ENCODE measurements at regions not wholly inside any gene's neighbourhood (a gene's known extent, or its start where the extent isn't known, plus 50 kb on each side); places are given as distances from the start of the nearest gene placed in this dataset.

DNA sequence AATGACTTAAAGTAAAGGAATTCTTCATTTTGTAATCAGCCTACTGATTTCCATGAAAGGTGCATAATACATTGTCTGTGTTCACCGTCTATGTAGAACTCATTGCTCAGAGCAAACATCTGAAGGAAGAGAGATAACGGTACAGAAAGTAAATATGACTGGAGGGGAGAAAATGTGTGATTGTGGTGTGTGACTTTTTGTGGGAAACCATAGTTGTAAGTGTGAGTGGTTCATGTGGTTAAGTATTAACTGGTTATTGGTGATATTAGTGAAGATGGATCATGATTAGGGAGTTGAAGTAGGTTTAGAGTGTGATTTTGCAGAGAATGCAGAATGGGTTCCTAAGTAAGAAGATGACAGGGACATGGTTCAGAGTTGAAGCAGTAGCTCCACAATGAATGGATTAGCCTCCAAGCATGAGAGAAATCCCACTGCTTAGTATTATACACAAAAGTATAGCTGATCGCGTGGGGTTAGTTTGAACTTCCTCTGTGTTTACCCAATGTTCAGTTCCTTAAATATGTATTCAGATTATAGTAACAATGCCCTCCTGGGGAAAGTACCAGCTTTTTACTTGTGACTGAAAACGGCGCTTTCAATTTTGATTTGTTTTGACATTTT is 368.9 kb downstream of the UTRN start:
- no peak for DNase-seq
- H3K27ac ChIP-seq: peak overlapping the region in 1 of 4 donors; percentile 3

GRCh38 chr6:144654506-144654905 is 369.4 kb downstream of the UTRN start:
- Histone ChIP-seq H3K27ac (no peak overlapping the region), H3K27me3 (no peaks in the 10 kb centered on the region), H3K4me3 (no peak overlapping the region), H3K4me1 (peaks cover 0 to 27% (median 4%) of the 10 kb centered on the region in 4 donors), H3K36me3 (no peaks in the 10 kb centered on the region), H3K9me3 (no peaks in the 10 kb centered on the region)
- DNase-seq: no peak
- TF ChIP-seq, protein P1, sequence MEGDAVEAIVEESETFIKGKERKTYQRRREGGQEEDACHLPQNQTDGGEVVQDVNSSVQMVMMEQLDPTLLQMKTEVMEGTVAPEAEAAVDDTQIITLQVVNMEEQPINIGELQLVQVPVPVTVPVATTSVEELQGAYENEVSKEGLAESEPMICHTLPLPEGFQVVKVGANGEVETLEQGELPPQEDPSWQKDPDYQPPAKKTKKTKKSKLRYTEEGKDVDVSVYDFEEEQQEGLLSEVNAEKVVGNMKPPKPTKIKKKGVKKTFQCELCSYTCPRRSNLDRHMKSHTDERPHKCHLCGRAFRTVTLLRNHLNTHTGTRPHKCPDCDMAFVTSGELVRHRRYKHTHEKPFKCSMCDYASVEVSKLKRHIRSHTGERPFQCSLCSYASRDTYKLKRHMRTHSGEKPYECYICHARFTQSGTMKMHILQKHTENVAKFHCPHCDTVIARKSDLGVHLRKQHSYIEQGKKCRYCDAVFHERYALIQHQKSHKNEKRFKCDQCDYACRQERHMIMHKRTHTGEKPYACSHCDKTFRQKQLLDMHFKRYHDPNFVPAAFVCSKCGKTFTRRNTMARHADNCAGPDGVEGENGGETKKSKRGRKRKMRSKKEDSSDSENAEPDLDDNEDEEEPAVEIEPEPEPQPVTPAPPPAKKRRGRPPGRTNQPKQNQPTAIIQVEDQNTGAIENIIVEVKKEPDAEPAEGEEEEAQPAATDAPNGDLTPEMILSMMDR (IDR thresholded peaks at IDR 0.05): no peak
- TF ChIP-seq POLR2A (IDR thresholded peaks at IDR 0.05): no peak

More for the DNA sequence above, 368.9 kb downstream of the UTRN start:
- Histone ChIP-seq H3K27me3 (no peaks in the 10 kb centered on the region), H3K4me1 (peaks cover 0 to 22% (median 4%) of the 10 kb centered on the region in 4 donors), H3K4me3 (no peak overlapping the region), H3K9me3 (no peaks in the 10 kb centered on the region), H3K36me3 (no peaks in the 10 kb centered on the region)
- TF ChIP-seq, protein P1 (IDR thresholded peaks at IDR 0.05): no peak
- TF ChIP-seq POLR2A (IDR thresholded peaks at IDR 0.05): no peak

DNA sequence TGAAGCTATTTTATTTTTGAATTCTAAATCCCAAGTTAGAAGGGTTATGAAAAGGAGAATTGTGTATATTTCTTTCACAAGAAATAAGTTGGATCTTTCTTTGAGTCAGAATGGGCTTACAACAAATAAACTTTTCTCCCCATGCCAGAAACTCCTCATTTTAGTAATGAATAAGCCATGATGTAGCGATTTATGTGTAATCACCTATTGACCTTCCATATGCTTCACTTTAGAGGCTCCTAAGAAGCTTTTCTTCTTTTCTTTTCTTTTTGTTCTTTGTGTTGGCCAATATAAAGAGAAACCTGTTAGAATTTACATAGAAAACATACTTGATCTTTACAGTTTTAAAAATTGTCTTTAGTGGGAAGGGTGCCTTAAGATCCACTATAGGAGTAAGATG is 370.2 kb downstream of the UTRN start:
- Histone ChIP-seq H3K9me3 (no peaks in the 10 kb centered on the region), H3K27ac (no peak overlapping the region), H3K4me3 (no peak overlapping the region), H3K4me1 (peaks cover 0 to 33% (median 4%) of the 10 kb centered on the region in 4 donors), H3K27me3 (no peaks in the 10 kb centered on the region), H3K36me3 (no peaks in the 10 kb centered on the region)
- no peak for DNase-seq
- TF ChIP-seq, protein P1 (IDR thresholded peaks at IDR 0.05): no peak
- no peak for TF ChIP-seq POLR2A (IDR thresholded peaks at IDR 0.05)

GRCh38 chr6:144657691-144658090 is 372.6 kb downstream of the UTRN start:
- Histone ChIP-seq H3K36me3 (no peaks in the 10 kb centered on the region), H3K27ac (no peak overlapping the region), H3K27me3 (no peaks in the 10 kb centered on the region), H3K4me1 (peaks cover 0 to 27% (median 6%) of the 10 kb centered on the region in 4 donors), H3K9me3 (no peaks in the 10 kb centered on the region), H3K4me3 (no peak overlapping the region)
- DNase-seq: no peak
- TF ChIP-seq, protein P1 (IDR thresholded peaks at IDR 0.05): no peak
- no peak for TF ChIP-seq POLR2A (IDR thresholded peaks at IDR 0.05)

DNA sequence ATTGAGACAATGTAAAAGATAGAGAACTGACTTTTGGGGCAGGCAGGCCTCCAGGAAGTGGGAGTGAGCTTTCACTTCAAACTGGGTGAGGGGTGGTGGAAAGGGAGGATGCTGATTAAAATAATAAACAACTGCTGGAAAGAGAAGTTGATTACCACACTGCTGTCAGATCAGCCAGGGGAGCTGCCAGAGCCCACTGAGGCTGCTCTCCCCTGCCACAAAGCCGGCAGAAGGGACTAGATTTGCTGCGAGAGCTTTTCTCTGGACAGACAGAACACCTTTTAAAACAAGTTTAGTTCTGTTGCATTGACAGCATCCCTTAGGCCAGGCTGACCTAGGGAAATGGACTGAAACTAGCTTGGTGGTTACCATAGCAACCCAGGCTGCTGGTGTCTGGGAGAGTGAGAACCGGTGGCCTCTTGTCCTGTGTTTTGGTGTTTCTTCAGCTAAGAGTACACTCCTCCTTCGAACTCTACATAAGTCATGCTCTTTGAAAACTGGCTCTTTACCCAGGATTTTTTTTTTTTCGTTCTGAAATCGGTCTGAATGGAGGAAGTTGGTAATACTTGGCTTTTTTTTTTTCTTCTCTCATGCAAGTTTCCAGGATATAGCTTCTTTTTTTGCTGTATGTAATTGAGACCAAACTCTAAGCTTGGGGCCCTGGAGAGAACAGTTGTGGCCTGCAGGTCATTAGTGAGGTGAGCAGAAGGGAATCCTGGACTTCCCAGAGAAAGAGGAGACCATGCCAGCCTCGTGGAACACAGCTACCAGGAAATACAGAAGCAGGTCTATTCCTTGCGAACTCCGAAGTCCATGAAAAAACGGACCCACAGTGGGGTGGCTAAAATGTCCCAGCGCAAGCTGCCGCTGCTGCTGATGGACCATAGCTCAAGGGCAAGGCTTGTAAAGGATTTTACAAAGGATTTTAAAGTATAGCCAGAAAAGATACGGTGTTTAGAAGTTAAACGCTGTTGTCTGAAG is 374.4 kb downstream of the UTRN start:
- DNase-seq: peak in 1 of 3 donors; percentile 48
- Histone ChIP-seq H3K27ac (peak overlapping the region in 3 of 4 donors; percentile 26 to 37 (median 28)), H3K9me3 (no peaks in the 10 kb centered on the region), H3K4me3 (peak overlapping the region in 2 of 4 donors; percentile 4 to 33), H3K4me1 (peaks cover 0 to 25% (median 3%) of the 10 kb centered on the region in 4 donors), H3K27me3 (no peaks in the 10 kb centered on the region), H3K36me3 (no peaks in the 10 kb centered on the region)
- TF ChIP-seq POLR2A (IDR thresholded peaks at IDR 0.05): no peak

Measured in Peyer's patch (tissue), 4 donors.